Smooth muscle cell (in vitro differentiated cells): ENCODE measurements at regions not wholly inside any gene's neighbourhood (a gene's known extent, or its start where the extent isn't known, plus 50 kb on each side); places are given as distances from the start of the nearest gene placed in this dataset.

Source experiments
- DNase-seq: peaks from one replicate; lab custom pipeline; 2025; ENCODE audit not compliant: unreplicated experiment; lab: John Stamatoyannopoulos, UW
- H2AFZ ChIP-seq: fragments of 200-600 bp; sonication (generic); 2 replicates; pipeline ENCODE4 v1.6.0; 2016; ENCODE audit warnings: antibody characterized with exemption, low read depth, mild to moderate bottlenecking
- H3F3A ChIP-seq: fragments of 200-600 bp; sonication (generic); 2 replicates; pipeline ENCODE4 v1.6.0; 2017; ENCODE audit warnings: antibody characterized with exemption, low read depth
- H3K27ac ChIP-seq: fragments of 200-600 bp; sonication (generic); 2 replicates; pipeline ENCODE4 v1.5.1; 2016; ENCODE audit warnings: low read depth, mild to moderate bottlenecking
- H3K27me3 ChIP-seq: fragments of 200-600 bp; sonication (generic); 2 replicates; pipeline ENCODE4 v1.6.1; 2016; ENCODE audit warnings: low read depth, mild to moderate bottlenecking
- H3K36me3 ChIP-seq: fragments of 200-600 bp; sonication (generic); 2 replicates; pipeline ENCODE4 v1.5.1; 2016; ENCODE audit warnings: low read depth
- H3K4me1 ChIP-seq: fragments of 200-600 bp; sonication (generic); 2 replicates; pipeline ENCODE4 v1.5.1; 2016; ENCODE audit warnings: low read depth
- H3K4me2 ChIP-seq: fragments of 200-600 bp; sonication (generic); 2 replicates; pipeline ENCODE4 v1.6.0; 2016; ENCODE audit warnings: mild to moderate bottlenecking
- H3K4me3 ChIP-seq: fragments of 200-600 bp; sonication (generic); 2 replicates; pipeline ENCODE4 v1.5.1; 2016; ENCODE audit warnings: mild to moderate bottlenecking
- H3K79me2 ChIP-seq: fragments of 200-600 bp; sonication (generic); 2 replicates; pipeline ENCODE4 v1.6.0; 2016; ENCODE audit warnings: low read depth, mild to moderate bottlenecking
- H3K9ac ChIP-seq: fragments of 200-600 bp; sonication (generic); 2 replicates; pipeline ENCODE4 v1.6.0; 2016; ENCODE audit warnings: low read depth
- H3K9me3 ChIP-seq: fragments of 200-600 bp; sonication (generic); replicated peaks from 2 replicates; pipeline ENCODE4 v1.5.1; 2016; ENCODE audit warnings: low read depth
- H4K20me1 ChIP-seq: fragments of 200-600 bp; sonication (generic); 2 replicates; pipeline ENCODE4 v1.6.0; 2016; ENCODE audit warnings: low read depth
- CTCF ChIP-seq: fragments of 200-600 bp; sonication (generic); IDR thresholded peaks from 2 replicates; pipeline ENCODE4 v1.5.1; 2017; ENCODE audit warnings: borderline replicate concordance, mild to moderate bottlenecking, antibody characterized with exemption; ENCODE audit not compliant: insufficient read depth, poor library complexity, severe bottlenecking
- WGBS: methylation state at CpG from one replicate; pipeline ENCODE4 v1.1.7; 2016; ENCODE audit warnings: low lambda C conversion rate; 5-methylcytosine and 5-hydroxymethylcytosine counted together

GRCh38 chr1:163758977-163759670, 437.4 kb downstream of the NUF2 start:
- 93% methylated on average over 3 of the region's 3 CpGs for WGBS
- Histone ChIP-seq H3K27ac (no peak overlapping the region), H3K4me2 (no peak overlapping the region), H3K4me1 (no peaks in the 10 kb centered on the region), H3K79me2 (no peaks in the 10 kb centered on the region), H4K20me1 (no peaks in the 10 kb centered on the region), H3K27me3 (no peaks in the 10 kb centered on the region), H3K36me3 (no peaks in the 10 kb centered on the region), H3K4me3 (no peak overlapping the region), H3K9me3 (no peaks in the 10 kb centered on the region), H2AFZ (no peak overlapping the region), H3K9ac (no peak overlapping the region), H3F3A (no peaks in the 10 kb centered on the region)
- no peak for TF ChIP-seq CTCF
- no peak for DNase-seq

GRCh38 chr1:163761898-163762297, 440.1 kb downstream of the NUF2 start:
- H3K4me3 ChIP-seq = no peak overlapping the region
- no peak overlapping the region for H3K27ac ChIP-seq
- H2AFZ ChIP-seq = no peak overlapping the region
- no peaks in the 10 kb centered on the region for H3K4me1 ChIP-seq
- no peak overlapping the region for H3K9ac ChIP-seq
- no peaks in the 10 kb centered on the region for H3K79me2 ChIP-seq
- no peak for TF ChIP-seq CTCF
- H3K9me3 ChIP-seq = no peaks in the 10 kb centered on the region
- H3K27me3 ChIP-seq = no peaks in the 10 kb centered on the region
- H3F3A ChIP-seq = no peaks in the 10 kb centered on the region
- no peak for DNase-seq
- no peaks in the 10 kb centered on the region for H4K20me1 ChIP-seq
- H3K4me2 ChIP-seq = no peak overlapping the region
- 98% methylated on average over 3 of the region's 3 CpGs for WGBS
- H3K36me3 ChIP-seq = no peaks in the 10 kb centered on the region

- Histone ChIP-seq H3K36me3 (no peaks in the 10 kb centered on the region), H3K4me3 (no peak overlapping the region), H3K4me1 (no peaks in the 10 kb centered on the region), H3K9ac (no peak overlapping the region), H3K27ac (no peak overlapping the region), H3K27me3 (no peaks in the 10 kb centered on the region), H3K4me2 (no peak overlapping the region), H3F3A (no peaks in the 10 kb centered on the region), H3K79me2 (no peaks in the 10 kb centered on the region), H3K9me3 (no peaks in the 10 kb centered on the region), H4K20me1 (no peaks in the 10 kb centered on the region), H2AFZ (no peak overlapping the region)
- TF ChIP-seq CTCF = no peak
- 92% methylated on average over 7 of the region's 7 CpGs for WGBS
- no peak for DNase-seq
These were observed 444.6 kb downstream of the NUF2 start for GRCh38 chr1:163766257-163766918.

- Histone ChIP-seq H3F3A (no peaks in the 10 kb centered on the region), H3K4me2 (no peak overlapping the region), H3K4me1 (no peaks in the 10 kb centered on the region), H3K4me3 (no peak overlapping the region), H3K27me3 (no peaks in the 10 kb centered on the region), H3K9ac (no peak overlapping the region), H3K36me3 (no peaks in the 10 kb centered on the region), H4K20me1 (no peaks in the 10 kb centered on the region), H3K9me3 (no peaks in the 10 kb centered on the region), H2AFZ (no peak overlapping the region), H3K27ac (no peak overlapping the region), H3K79me2 (no peaks in the 10 kb centered on the region)
- 93% methylated on average over 5 of the region's 5 CpGs for whole genome bisulfite sequencing
- DNase-seq = no peak
- TF ChIP-seq CTCF = no peak
These were observed 446.8 kb downstream of the NUF2 start for GRCh38 chr1:163768576-163768975.
